Osteoblast (primary cell): ENCODE measurements at regions not wholly inside any gene's neighbourhood (a gene's known extent, or its start where the extent isn't known, plus 50 kb on each side); places are given as distances from the start of the nearest gene placed in this dataset.

Source experiments
- DNase-seq: peaks from one replicate; pipeline ENCODE4 v3.0.0; 2011; ENCODE audit warnings: low spot score, mixed read lengths; ENCODE audit not compliant: insufficient read length; ENCODE audit errors: missing footprints
- H2AFZ ChIP-seq: 2 replicates; pipeline ENCODE4 v1.6.0; 2011; ENCODE audit warnings: mild to moderate bottlenecking, low read length
- H3K27ac ChIP-seq: 2 replicates; pipeline ENCODE4 v1.5.1; 2011; ENCODE audit warnings: mild to moderate bottlenecking, low read depth, low read length, moderate library complexity
- H3K27me3 ChIP-seq: 2 replicates; pipeline ENCODE4 v1.6.0; 2012; ENCODE audit warnings: mild to moderate bottlenecking, control low read depth, inconsistent platforms, low read length, moderate library complexity; ENCODE audit not compliant: insufficient read depth
- H3K36me3 ChIP-seq: 2 replicates; pipeline ENCODE4 v1.5.1; 2011; ENCODE audit warnings: mild to moderate bottlenecking, low read length, control low read depth, moderate library complexity; ENCODE audit not compliant: insufficient read depth
- H3K4me1 ChIP-seq: 2 replicates; pipeline ENCODE4 v1.5.1; 2011; ENCODE audit warnings: mild to moderate bottlenecking, low read length, control low read depth, moderate library complexity; ENCODE audit not compliant: insufficient read depth
- H3K4me2 ChIP-seq: 2 replicates; pipeline ENCODE4 v1.6.0; 2011; ENCODE audit warnings: mild to moderate bottlenecking, low read length; ENCODE audit not compliant: insufficient read depth
- H3K4me3 ChIP-seq: fragments of 200-600 bp; sonication (generic); 3 replicates; pipeline ENCODE4 v1.5.1; 2012; ENCODE audit warnings: mild to moderate bottlenecking, low read length, inconsistent platforms; ENCODE audit not compliant: insufficient read depth
- H3K79me2 ChIP-seq: 2 replicates; pipeline ENCODE4 v1.6.0; 2012; ENCODE audit warnings: mild to moderate bottlenecking, low read length, control low read depth, inconsistent platforms; ENCODE audit not compliant: insufficient read depth
- H3K9me3 ChIP-seq: 2 replicates; pipeline ENCODE4 v1.5.1; 2011; ENCODE audit warnings: low read depth, low read length, control low read depth
- H4K20me1 ChIP-seq: 2 replicates; pipeline ENCODE4 v1.6.0; 2012; ENCODE audit warnings: mild to moderate bottlenecking, low read length, control low read depth; ENCODE audit not compliant: insufficient read depth
- CTCF ChIP-seq: IDR thresholded peaks from 2 replicates; pipeline ENCODE4 v1.5.1; 2011; ENCODE audit warnings: mild to moderate bottlenecking, low read depth, low read length, moderate library complexity; ENCODE audit errors: extremely low read depth

- DNase-seq: no peak
- H3K36me3 ChIP-seq: peaks cover 9% of the 10 kb centered on the region
- no peak overlapping the region for H2AFZ ChIP-seq
- H3K79me2 ChIP-seq: peaks cover 91% of the 10 kb centered on the region
- H3K4me1 ChIP-seq: peaks cover 4% of the 10 kb centered on the region
- no peak for TF ChIP-seq CTCF
- no peak overlapping the region for H3K4me2 ChIP-seq
- no peak overlapping the region for H3K27ac ChIP-seq
- peaks cover 5% of the 10 kb centered on the region for H4K20me1 ChIP-seq
- H3K4me3 ChIP-seq: no peak overlapping the region
- no peaks in the 10 kb centered on the region for H3K27me3 ChIP-seq
- no peaks in the 10 kb centered on the region for H3K9me3 ChIP-seq
Observed at GRCh38 chr14:71388336-71388735, 481.1 kb downstream of the PCNX1 start.

GRCh38 chr14:71388862-71389261, 481.6 kb downstream of the PCNX1 start:
- DNase-seq: no peak
- Histone ChIP-seq H3K4me1 (peaks cover 4% of the 10 kb centered on the region), H4K20me1 (peaks cover 5% of the 10 kb centered on the region), H3K36me3 (peaks cover 6% of the 10 kb centered on the region), H3K79me2 (peaks cover 91% of the 10 kb centered on the region), H3K4me3 (no peak overlapping the region), H3K27me3 (no peaks in the 10 kb centered on the region), H3K4me2 (no peak overlapping the region), H3K27ac (no peak overlapping the region), H2AFZ (no peak overlapping the region), H3K9me3 (no peaks in the 10 kb centered on the region)
- no peak for TF ChIP-seq CTCF

GRCh38 chr14:71394386-71394785, 487.1 kb downstream of the PCNX1 start:
- Histone ChIP-seq H2AFZ (no peak overlapping the region), H3K9me3 (no peaks in the 10 kb centered on the region), H3K27ac (peak overlapping the region; percentile 1), H3K4me1 (peaks cover 9% of the 10 kb centered on the region), H3K4me3 (no peak overlapping the region), H4K20me1 (peaks cover 8% of the 10 kb centered on the region), H3K79me2 (peaks cover 91% of the 10 kb centered on the region), H3K36me3 (no peaks in the 10 kb centered on the region), H3K27me3 (no peaks in the 10 kb centered on the region), H3K4me2 (no peak overlapping the region)
- no peak for TF ChIP-seq CTCF
- no peak for DNase-seq

GRCh38 chr14:71395151-71395604, 487.9 kb downstream of the PCNX1 start:
- Histone ChIP-seq H3K9me3 (no peaks in the 10 kb centered on the region), H4K20me1 (peaks cover 4% of the 10 kb centered on the region), H3K4me2 (peak overlapping the region; percentile 1), H3K79me2 (peaks cover 91% of the 10 kb centered on the region), H3K4me1 (peaks cover 12% of the 10 kb centered on the region), H3K36me3 (no peaks in the 10 kb centered on the region), H2AFZ (no peak overlapping the region), H3K4me3 (no peak overlapping the region), H3K27ac (peak overlapping the region; percentile 50), H3K27me3 (no peaks in the 10 kb centered on the region)
- peak; percentile 34 for DNase-seq
- TF ChIP-seq CTCF: no peak
